ENCODE measurements at regions not wholly inside any gene's neighbourhood (a gene's known extent, or its start where the extent isn't known, plus 50 kb on each side); places are given as distances from the start of the nearest gene placed in this dataset.
"Not testable (repeated sequence)": the region's sequence is repeated elsewhere in the genome, so short reads cannot be mapped to it uniquely, and the experiment has no call there.

DNA sequence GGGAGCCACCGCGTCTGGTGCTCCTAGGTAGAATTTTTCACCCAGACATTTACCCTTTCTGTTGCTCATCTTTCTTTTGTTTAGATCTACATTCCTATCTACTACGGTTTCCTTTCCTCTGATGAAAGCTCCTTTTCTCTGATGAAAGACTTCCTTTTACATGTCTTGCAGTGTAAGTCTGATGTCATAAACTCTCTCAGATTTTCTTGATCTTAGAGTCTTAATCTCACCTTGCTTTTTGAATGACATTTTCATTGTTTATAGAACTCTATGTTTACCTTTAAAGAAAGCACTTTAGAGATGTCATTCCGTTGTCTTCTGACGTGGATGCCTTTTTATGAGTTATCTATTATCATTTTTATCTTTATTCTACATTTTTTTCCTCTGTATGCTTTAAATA lies 171.8 kb upstream of the MTPN start:
- DNase-seq, result no peak

DNA sequence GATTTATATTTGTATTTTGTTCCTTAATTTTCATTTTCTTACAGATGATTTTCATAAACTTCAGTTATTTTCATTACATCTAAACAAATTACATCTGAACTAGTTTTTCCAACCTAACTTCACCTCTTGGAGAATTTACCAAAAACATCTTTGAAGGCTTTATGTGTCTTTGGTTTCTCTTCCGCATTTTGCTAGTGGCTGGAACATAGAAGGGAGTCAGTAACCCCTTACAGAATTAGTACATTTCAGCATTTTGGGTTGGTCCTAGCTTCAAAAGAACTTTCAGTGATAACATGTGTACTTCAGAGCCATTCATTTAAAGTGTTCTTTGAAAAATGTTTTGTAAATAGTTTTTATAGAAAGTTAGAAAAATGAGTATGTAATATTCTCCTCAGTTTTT lies 169.8 kb upstream of the MTPN start:
- no peak for DNase-seq

DNA sequence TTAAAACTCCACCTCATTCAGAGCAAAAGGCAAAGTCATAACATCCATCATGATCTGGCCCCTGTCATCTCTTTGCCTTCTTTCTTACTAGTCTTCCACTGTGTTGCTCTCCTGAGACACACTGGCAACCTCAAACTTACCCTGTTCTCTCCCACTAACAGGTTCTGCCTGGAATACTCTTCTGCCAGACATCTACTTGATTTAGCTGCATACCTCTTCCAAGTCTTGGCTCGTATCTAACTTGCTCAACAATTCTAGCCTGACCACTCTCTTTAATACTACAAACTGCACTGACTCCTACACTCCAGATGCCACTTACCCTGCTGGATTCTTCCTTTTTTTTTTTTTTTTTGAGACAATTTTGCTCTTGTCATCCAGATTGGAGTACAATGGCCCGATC lies 167.0 kb upstream of the MTPN start:
- no peak for DNase-seq

DNA sequence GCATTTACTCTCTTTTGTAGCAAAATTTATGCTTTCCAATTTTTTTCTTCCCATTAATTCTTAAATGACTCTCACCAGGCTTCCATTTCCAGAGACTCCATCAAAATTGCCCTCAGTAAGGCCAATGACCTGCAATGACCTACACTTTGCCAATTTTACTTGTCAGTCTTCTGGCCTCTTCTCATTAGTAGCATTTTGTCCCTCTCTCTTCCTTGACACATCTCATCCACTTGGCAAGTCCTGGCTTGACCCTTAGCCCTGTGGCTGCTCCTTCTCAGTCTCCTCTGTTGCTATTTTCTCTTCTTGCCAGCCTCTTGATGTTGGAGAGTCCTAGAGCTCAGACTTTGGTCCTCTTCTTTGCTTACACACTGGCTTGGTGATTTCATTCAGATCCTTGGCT lies 166.1 kb upstream of the MTPN start:
- no peak for DNase-seq

DNA sequence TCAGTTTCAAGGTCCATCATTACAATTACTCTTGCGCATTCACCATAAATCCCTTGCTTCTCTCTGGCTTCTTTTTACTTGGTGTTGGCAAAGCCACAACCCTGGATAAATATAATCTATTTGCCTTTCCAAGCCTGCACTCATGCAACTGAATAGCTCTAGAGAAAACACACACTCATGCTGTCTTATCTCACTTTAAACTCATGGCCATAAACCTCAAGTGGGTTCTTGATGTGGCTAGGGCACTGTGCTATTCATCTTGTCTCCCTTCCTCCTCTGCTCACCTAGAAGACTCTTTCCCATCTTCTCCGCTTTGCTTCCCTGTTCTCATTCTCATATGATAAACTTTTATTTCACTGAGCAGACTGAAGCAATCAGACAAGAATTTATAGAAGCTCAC lies 165.4 kb upstream of the MTPN start:
- no peak for DNase-seq

- no peak for DNase-seq
Measured at GRCh38 chr7:136140469-136140868, 163.3 kb upstream of the MTPN start.

DNA sequence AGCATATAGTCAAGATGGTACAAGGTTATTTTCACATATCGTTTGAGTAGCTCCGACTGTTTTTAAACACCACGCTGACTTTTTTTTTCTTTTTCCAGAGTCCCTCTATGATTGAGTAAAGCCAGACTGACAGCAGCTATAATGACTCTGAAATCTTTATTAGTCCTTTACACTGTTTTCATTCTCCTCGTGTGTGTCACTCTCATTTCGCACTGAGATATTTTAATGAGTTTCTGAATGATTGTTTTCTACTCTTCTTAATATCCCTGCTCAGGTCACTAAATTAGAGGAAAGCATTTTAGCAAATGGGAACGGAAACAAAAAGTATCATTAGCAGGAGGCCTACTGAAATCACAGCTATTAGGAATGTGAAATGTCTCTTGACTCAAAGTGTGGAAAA lies 162.3 kb upstream of the MTPN start:
- DNase-seq, result no peak

- DNase-seq, result no peak
Measured at GRCh38 chr7:136138991-136139390, 161.8 kb upstream of the MTPN start.

GRCh38 chr7:136136906-136137454 lies 159.8 kb upstream of the MTPN start:
- DNase-seq, result no peak

GRCh38 chr7:136134503-136134902 lies 157.3 kb upstream of the MTPN start:
- no peak for DNase-seq

DNA sequence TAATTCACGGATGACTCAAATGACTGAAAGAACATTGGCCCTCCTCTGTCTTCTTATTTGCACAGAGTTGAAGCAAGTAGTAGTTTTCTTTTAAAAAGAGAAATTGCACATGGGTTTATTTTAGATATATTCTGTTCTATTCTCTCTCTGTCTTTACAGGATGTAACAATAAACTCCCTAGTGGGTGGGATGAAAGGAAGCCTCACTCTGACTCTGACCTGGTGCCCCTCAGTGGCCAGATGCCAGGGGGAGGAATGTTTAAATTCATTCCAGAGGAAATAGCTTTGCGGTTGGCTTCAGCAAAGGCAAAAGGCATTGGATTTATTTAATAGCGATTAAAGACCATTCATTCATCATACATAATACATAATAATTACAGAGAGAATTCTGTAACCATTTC lies 156.4 kb upstream of the MTPN start:
- peak; percentile 35 for DNase-seq

DNA sequence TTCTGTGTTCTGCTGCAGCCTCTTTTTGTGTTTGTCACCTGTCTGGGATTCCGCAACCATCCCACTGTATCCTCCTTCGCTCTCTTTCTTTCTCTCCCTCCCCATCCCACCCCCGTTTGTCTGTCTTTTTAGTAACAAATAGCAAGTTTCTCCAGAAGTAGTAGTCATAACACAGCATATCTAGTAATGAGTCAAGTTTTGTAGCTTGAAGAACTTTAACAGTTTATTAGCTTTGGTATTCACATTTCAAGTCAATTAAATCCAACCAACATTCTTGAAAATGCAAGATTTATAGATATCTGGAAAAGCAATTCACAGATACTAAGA lies 154.1 kb upstream of the MTPN start:
- DNase-seq, result no peak

- no peak for DNase-seq
Measured at GRCh38 chr7:136130511-136131303, 153.5 kb upstream of the MTPN start.

DNA sequence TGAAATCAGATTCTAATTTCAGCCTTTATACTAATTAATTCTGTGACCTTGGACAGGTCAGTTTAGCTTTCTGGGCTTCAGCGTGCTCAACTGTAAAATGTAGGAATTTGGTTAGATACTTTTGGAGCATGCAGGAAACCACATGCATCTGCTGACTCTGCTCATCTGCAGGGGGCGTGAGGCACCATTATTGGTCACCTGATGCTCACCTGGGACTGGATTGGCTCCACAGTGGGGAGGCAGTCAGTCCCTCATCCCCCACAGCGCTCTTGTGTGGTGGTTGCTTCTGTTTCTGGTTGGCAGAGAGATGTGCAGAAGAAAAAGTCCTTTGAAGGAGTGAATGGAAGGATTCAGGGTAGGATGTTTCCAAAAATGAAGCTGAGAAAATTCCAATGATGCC lies 150.9 kb upstream of the MTPN start:
- no peak for DNase-seq

DNA sequence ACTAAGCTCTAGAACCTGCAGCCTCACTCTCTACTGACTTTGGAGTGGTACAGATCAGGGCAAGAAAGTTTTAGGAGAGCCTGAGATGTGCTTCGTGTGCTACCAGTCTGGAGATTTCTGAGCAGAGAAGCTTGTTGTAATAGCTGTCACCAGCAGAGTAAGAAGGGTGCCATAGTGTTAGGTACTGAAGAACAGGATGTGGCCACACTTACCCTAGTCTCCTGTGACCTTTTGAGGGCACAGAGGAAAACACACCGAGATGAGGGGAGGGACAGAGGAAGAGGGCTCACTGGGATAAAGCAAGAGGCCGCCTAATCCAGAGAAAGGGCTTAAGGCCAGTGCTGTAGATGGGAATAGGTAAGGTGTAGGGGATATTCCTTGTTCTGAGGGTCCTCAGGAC lies 146.2 kb upstream of the MTPN start:
- DNase-seq, result no peak

DNA sequence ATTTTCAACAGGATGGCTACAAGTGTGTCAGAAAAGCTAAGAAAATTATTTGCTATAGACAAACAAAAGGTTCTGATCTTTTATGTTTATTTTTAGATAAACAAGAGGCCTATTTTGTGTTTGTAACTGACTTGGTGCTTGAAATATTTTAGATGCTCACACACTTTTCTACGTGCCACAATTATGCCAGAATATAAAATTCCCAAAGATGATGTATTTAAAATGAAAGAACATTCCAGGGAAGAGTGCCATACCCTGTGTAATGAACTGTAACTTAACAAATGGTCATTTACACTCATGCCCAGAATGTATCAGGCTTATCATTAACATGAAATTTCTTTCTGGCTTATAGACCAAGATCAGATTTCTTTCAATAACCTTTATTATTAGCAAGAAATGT lies 144.9 kb upstream of the MTPN start:
- no peak for DNase-seq

- no peak for DNase-seq
Measured at GRCh38 chr7:136117539-136117938, 140.4 kb upstream of the MTPN start.

DNA sequence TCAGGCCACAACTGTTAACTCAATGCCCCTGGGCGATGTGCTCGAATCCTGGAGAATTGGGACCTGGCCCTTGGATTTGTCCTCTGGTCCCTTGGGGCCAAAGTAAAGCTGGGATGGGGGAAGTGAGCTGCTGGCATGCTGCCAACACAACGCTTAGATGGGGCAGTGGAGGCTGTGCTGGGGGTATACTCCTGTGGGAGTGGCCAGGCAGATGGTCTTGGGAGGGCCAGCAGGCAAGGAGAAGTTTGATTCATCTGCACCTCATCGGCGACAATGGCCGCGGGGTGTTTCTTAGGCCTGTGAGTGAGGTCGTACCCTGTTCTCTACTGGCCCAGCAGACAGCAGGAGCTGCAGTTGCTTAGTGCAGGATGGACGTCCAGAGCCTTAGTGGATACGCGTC lies 139.0 kb upstream of the MTPN start:
- no peak for DNase-seq

- DNase-seq, result no peak
Measured at GRCh38 chr7:136114966-136115762, 138.0 kb upstream of the MTPN start.

DNA sequence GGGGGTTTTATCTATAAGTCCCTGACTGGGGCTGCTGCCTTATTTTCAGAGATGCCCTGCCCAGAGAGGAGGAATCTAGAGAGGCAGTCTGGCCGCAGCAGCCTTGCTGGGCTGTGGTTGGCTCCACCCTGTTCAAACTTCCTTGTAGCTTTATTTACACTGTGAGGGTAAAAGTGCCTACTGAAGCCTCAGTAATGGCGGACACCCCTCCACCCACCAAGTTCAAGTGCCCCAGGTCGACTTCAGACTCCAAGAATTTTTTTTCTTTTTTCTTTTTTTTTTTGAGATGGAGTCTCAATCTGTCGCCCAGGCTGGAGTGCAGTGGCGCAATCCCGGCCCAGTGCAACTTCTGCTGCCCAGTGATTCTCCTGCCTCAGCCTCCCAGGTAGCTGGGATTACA lies 137.3 kb upstream of the MTPN start:
- DNase-seq, result not testable (repeated sequence)

GRCh38 chr7:136109037-136109436 lies 131.9 kb upstream of the MTPN start:
- DNase-seq, result not testable (repeated sequence)

DNA sequence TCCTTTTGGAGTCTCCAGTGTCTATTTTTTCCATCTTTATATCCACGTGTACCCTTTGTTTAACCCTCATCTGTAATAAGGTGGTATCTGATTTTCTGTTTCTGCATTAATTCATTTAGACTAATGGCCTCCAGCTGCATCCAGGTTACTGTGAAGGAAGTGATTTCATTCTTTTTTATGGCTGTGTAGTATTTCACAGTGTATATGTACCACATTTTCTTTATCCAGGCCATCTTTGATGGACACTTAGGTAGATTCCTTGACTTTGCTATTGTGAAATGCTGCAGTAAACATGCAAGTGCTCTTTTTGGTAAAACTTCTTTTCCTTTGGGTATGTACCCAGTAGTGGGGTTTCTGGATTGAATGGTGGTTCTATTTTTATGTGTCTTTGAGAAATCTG lies 128.0 kb upstream of the MTPN start:
- no peak for DNase-seq

DNA sequence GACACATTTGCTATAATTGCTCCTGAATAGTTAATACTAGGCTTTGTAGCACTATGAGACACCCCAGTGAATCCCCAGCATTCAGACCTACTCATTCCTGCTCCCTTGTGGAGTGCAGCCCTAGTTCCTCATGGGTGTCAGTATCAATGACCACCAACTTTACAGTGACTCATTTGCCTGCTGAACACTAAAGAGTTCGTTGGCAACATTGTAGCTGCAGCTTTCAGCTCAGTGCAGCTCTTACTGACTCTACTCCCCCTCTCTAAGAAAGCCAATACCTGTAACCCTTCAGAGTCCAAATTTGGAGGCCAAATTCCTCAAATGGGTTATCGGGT lies 127.1 kb upstream of the MTPN start:
- DNase-seq, result no peak

- no peak for DNase-seq
Measured at GRCh38 chr7:136103545-136104268, 126.5 kb upstream of the MTPN start.

All from left hindlimb (tissue), 1 donor.